HL-60 (cell line): ENCODE measurements at regions not wholly inside any gene's neighbourhood (a gene's known extent, or its start where the extent isn't known, plus 50 kb on each side); places are given as distances from the start of the nearest gene placed in this dataset.

Experiments
- DNase-seq, 2 experiments: peaks; one replicate each; pipeline ENCODE4 v3.0.0-alpha.2; 2010 to 2020; ENCODE audit warnings: low read depth in 1 of 2, low spot score in 1 of 2
- H3K27ac ChIP-seq: fragments of 250-450 bp; sonication (Bioruptor Pico); replicated peaks from 2 replicates; pipeline ENCODE4 v1.5.1; 2020; ENCODE audit warnings: mild to moderate bottlenecking, moderate library complexity
- H3K27me3 ChIP-seq: fragments of 250-450 bp; sonication (Bioruptor Pico); 2 replicates; pipeline ENCODE4 v1.5.1; 2021; ENCODE audit warnings: mild to moderate bottlenecking, moderate library complexity; ENCODE audit not compliant: insufficient read depth, poor library complexity, severe bottlenecking
- H3K4me3 ChIP-seq: replicated peaks from 2 replicates; pipeline ENCODE4 v1.5.1; 2011; ENCODE audit warnings: mild to moderate bottlenecking, control low read depth, low read length; ENCODE audit not compliant: insufficient read depth
- GABPA ChIP-seq: IDR thresholded peaks from 2 replicates; pipeline ENCODE4 v1.6.1; 2012; ENCODE audit warnings: low read depth
- POLR2AphosphoS5 ChIP-seq: IDR thresholded peaks from 2 replicates; pipeline ENCODE4 v1.6.1; 2012; ENCODE audit warnings: low read depth
- SPI1 ChIP-seq: IDR thresholded peaks from 2 replicates; pipeline ENCODE4 v1.6.1; 2012; ENCODE audit warnings: low read depth, mild to moderate bottlenecking, borderline replicate concordance
- TF ChIP-seq, protein P1 (sequence below): IDR thresholded peaks from 2 replicates; pipeline ENCODE4 v1.6.1; 2012; ENCODE audit warnings: low read depth; ENCODE audit not compliant: insufficient replicate concordance
- TF ChIP-seq, protein P2 (sequence below): IDR thresholded peaks from one replicate; pipeline ENCODE4 v1.5.1; 2011; ENCODE audit warnings: low read length, control low read depth, inconsistent platforms; ENCODE audit not compliant: insufficient read depth

DNA sequence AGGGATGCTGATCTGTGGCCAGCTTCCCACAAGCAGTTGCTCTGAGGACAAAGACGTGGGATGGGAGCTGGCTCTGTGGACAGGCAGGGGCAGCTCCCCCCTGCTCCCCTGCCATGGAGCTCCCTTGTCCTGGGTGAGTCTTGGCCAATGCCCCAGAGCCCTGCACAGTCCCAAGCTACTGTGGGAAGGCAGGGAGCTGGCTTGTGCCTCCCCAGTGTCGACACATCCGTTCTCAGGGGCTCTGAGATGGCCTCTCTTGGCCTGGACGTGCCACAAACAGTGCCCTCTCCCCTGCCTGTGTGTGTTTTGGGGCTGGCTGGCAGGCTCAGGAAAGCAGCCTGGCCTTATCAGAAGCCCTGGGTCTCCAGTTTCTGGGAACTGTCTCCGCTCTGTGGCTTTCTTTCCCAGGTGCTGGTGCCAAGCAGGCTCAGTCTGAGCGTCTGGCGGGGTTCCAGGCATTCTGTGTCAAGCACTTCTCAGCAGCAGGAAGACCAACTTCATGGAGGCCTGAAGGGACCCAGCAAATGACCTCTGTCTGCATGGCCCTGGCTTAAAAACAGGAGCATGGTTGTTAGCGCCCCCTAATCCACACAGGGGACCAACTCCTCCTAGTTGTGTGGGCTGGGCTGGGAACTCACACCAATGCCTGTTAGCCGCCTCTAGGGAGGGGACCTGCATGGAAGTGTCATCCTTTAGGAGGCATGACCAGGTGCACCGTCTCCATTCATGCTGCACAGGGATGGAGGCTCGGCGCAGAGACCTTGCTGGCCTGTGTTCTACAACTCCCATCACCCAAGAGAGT, 375.2 kb downstream of the RPS24 start:
- Histone ChIP-seq H3K27ac (no peak overlapping the region), H3K4me3 (no peak overlapping the region), H3K27me3 (peaks cover 3% of the 10 kb centered on the region)
- TF ChIP-seq, protein P1, sequence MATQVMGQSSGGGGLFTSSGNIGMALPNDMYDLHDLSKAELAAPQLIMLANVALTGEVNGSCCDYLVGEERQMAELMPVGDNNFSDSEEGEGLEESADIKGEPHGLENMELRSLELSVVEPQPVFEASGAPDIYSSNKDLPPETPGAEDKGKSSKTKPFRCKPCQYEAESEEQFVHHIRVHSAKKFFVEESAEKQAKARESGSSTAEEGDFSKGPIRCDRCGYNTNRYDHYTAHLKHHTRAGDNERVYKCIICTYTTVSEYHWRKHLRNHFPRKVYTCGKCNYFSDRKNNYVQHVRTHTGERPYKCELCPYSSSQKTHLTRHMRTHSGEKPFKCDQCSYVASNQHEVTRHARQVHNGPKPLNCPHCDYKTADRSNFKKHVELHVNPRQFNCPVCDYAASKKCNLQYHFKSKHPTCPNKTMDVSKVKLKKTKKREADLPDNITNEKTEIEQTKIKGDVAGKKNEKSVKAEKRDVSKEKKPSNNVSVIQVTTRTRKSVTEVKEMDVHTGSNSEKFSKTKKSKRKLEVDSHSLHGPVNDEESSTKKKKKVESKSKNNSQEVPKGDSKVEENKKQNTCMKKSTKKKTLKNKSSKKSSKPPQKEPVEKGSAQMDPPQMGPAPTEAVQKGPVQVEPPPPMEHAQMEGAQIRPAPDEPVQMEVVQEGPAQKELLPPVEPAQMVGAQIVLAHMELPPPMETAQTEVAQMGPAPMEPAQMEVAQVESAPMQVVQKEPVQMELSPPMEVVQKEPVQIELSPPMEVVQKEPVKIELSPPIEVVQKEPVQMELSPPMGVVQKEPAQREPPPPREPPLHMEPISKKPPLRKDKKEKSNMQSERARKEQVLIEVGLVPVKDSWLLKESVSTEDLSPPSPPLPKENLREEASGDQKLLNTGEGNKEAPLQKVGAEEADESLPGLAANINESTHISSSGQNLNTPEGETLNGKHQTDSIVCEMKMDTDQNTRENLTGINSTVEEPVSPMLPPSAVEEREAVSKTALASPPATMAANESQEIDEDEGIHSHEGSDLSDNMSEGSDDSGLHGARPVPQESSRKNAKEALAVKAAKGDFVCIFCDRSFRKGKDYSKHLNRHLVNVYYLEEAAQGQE = no peak
- TF ChIP-seq SPI1 = no peak
- TF ChIP-seq POLR2AphosphoS5 = no peak
- TF ChIP-seq, protein P2, sequence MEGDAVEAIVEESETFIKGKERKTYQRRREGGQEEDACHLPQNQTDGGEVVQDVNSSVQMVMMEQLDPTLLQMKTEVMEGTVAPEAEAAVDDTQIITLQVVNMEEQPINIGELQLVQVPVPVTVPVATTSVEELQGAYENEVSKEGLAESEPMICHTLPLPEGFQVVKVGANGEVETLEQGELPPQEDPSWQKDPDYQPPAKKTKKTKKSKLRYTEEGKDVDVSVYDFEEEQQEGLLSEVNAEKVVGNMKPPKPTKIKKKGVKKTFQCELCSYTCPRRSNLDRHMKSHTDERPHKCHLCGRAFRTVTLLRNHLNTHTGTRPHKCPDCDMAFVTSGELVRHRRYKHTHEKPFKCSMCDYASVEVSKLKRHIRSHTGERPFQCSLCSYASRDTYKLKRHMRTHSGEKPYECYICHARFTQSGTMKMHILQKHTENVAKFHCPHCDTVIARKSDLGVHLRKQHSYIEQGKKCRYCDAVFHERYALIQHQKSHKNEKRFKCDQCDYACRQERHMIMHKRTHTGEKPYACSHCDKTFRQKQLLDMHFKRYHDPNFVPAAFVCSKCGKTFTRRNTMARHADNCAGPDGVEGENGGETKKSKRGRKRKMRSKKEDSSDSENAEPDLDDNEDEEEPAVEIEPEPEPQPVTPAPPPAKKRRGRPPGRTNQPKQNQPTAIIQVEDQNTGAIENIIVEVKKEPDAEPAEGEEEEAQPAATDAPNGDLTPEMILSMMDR = no peak
- no peak for TF ChIP-seq GABPA
- DNase-seq = no peak

DNA sequence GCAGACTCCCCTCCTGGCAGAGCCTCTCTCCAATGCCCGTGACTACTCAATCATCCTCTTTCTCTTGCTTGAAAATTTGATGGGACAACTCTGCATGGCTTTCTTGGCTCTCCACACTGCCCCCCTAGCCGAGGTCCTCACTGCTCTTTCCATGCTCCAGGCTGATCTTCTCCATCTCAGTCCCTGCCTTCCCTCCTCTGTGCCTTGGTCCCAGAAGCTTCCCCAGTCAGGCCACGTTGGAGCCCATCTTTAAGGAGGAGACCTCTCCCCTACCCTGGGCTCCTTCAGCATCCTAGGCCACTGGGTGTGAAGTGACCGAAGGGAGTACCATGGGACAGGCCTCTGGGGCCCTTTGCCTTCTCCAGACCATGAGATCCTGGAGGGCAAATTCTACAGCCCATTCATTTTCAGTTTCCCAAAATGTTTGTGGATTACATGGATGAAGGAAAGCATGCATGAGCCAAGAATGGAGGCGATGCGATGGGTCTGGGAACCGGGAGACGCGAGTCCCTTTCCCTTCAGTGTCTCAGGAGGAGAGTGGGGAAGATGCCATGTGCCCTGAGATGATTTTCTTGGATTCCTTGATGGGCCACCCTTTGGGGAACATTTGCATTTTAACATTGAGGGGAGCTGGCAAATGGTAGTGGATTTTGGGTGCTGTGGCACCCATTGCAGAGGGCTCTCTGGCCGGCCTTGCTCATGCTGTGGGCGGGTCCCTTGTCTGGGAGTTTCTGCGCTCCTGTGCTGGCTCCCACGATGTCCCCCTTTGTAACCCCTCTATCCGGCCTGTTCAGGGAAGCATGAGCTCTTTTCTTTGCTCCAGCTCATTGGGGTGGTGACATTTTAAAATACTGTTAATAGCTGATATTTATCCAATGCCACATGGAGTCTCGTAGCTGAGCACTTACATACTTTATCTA, 376.6 kb downstream of the RPS24 start:
- Histone ChIP-seq H3K4me3 (no peak overlapping the region), H3K27me3 (peaks cover 3% of the 10 kb centered on the region), H3K27ac (no peak overlapping the region)
- no peak for DNase-seq
- TF ChIP-seq, protein P1 = no peak
- TF ChIP-seq, protein P2 = no peak
- TF ChIP-seq GABPA (no peak), SPI1 (no peak), POLR2AphosphoS5 (no peak)

DNA sequence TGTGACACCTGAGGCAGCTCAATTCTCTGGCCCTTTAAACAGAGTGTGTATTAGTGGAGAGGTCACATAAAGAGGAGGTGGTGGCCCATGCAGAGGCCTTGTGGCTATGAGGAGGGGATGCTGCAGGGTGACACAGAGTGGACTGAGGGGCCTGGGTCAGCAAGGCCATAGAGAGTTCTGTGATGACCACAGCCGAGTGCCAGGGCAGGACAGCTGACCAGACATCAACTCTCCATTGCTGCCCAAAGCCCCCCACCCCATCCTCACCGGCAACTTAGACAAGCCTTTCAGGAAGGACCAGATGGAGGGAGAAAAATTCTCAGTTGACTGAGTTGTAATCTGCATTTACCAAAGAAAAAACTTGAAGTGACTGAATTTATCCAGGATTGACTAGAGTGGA, 378.1 kb downstream of the RPS24 start:
- TF ChIP-seq, protein P2 = no peak
- TF ChIP-seq POLR2AphosphoS5 (no peak), SPI1 (no peak), GABPA (no peak)
- TF ChIP-seq, protein P1 = no peak
- H3K4me3 ChIP-seq = no peak overlapping the region
- H3K27ac ChIP-seq = no peak overlapping the region
- DNase-seq = no peak
- peaks cover 3% of the 10 kb centered on the region for H3K27me3 ChIP-seq
